Ecto neural progenitor cell (in vitro differentiated cells): ENCODE measurements at regions not wholly inside any gene's neighbourhood (a gene's known extent, or its start where the extent isn't known, plus 50 kb on each side); places are given as distances from the start of the nearest gene placed in this dataset.

Source experiments
- DNase-seq: peaks from one replicate; pipeline ENCODE4 v3.0.0-alpha.2; 2018; ENCODE audit warnings: low spot score

DNA sequence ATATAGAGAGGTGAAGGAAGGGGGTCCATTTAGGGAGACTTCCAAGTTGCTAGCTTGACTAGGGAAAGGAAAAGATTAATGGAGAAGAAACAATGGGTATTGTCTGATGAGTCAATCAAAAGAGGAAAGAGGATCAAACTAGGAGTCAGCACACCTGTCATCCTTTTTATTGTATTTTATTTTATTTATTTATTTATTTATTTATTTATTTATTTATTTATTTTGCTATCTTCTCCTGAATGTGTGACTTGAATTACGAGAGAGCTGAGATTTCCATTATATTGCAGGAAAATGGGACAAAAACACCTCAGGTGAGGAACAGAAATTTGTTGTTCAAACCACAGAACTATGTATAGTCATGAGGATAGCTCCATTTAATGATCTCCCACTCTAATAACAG is 58.9 kb downstream of the NUDT11 start:
- no peak for DNase-seq

GRCh38 chrX:51435101-51435500 is 61.3 kb downstream of the NUDT11 start:
- no peak for DNase-seq

- no peak for DNase-seq
Observed at GRCh38 chrX:51421972-51422597, 74.3 kb downstream of the NUDT11 start.

DNA sequence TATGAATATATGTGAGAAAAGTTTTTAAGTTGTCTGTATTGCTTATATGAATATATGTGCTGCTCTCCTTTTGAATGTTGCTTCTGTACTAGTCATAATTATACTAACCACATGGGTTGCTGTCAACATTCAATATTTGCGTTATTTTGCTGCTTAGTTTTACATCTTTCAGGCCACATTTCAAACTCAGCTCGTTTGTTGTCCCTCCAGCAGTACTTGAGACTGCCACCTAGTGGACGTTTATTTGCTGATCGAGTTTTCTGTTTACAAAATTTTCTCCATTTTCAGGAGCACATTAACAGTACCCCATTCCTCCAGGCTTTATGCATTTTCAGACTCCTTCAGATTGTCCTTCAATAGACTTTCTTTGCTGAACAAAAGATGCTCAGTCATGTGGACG is 75.8 kb downstream of the NUDT11 start:
- DNase-seq = no peak

GRCh38 chrX:51408462-51408861 is 75.8 kb downstream of the NUDT10 start:
- DNase-seq = no peak

GRCh38 chrX:51407520-51408409 is 75.1 kb downstream of the NUDT10 start:
- DNase-seq = no peak

DNA sequence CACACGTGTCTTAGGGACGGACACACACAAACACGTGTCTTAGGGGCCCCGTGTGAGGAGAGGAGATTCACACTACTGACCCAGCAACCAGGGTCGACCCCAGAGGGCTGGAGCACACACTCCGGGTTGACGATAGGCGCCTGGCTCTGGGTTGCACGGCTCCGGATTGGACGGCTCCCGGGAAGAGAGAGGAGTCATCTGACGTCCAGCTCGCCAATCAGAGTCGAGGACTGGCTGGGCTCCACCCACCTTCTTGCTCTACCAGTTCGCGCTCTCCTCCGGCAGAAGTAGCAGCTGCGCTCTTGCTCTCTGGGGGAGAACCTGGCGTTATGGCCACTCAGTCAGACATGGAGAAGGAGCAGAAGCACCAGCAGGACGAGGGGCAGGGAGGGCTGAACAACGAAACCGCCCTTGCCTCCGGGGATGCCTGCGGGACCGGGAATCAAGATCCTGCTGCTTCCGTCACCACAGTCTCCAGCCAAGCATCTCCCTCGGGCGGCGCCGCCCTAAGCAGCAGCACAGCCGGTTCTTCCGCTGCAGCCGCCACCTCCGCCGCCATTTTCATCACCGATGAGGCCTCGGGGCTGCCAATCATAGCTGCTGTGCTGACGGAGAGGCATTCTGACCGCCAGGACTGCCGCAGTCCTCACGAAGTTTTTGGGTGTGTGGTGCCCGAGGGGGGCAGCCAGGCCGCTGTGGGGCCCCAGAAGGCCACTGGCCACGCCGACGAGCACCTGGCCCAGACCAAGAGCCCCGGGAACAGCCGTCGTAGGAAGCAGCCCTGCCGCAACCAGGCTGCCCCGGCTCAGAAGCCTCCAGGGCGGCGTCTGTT is 74.3 kb downstream of the NUDT10 start:
- no peak for DNase-seq

- no peak for DNase-seq
Observed at GRCh38 chrX:51404445-51404844, 71.8 kb downstream of the NUDT10 start.

DNA sequence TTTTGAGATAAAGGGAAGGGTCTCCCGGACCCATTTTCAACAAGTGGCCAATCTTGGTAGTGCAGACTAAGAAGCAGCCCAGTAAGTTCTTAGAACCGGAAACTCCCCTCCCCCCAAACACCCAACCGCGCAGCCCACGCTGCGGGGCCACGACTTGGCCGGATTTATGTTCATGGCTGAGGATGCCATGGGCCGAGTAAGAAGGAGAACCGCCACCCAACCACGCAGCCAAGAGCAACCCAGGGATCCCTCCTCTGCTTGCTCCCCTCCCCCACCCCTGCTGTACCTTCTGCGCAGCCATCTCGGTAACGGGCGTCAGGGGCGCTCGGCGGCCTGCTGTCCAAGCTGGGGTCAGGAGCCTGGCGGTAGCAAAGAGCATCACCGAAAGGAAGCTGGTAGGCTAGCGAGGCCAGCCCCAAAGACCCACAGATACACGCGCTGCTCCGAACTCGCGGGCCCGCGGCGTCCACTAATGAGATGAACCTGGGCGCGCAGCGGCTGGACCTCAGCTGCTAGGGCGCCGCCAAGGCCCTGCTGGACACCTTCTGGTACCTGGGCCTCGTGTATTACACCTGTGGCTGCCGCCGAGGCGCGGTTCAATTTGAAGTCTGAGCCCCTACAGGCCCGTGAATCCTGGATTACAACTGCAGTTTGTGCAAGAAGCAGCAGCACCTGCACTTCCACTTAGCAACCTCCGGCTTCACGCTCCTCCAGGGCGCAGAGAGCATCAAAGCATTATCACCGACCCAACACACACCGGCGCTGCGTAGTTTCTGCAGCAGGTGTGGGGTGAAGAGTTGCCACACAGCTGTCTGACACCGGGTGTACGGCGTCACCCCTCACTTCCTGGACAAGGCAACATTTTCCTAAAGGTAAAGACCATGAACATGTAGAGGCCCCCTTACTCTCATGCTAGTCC is 63.4 kb downstream of the NUDT10 start:
- peak; percentile 50 for DNase-seq

DNA sequence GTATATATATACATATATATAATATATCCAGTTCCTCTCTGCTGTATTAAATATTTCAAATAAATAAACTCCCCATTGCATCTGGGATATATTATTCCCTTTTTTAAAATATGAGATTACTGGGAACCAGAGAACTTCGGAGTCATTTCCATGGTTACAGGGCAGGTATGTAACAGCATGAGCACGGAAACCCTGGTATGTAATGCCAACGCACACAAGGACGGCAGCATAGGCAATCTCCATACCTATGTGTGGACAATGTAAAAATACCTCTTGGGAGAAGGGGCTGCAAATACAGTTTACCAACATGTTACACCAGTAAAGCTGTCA is 62.8 kb downstream of the NUDT10 start:
- no peak for DNase-seq
